ENCODE measurements at regions not wholly inside any gene's neighbourhood (a gene's known extent, or its start where the extent isn't known, plus 50 kb on each side); places are given as distances from the start of the nearest gene placed in this dataset.
"Not testable (repeated sequence)": the region's sequence is repeated elsewhere in the genome, so short reads cannot be mapped to it uniquely, and the experiment has no call there.

GRCh38 chr9:71506821-71507220 is 261.5 kb downstream of the CEMIP2 start:
- DNase-seq (ENCODE audit: low spot score), result peak; percentile 61

GRCh38 chr9:71504636-71505035 is 263.7 kb downstream of the CEMIP2 start:
- DNase-seq (ENCODE audit: low spot score), result no peak

GRCh38 chr9:71498691-71499090 is 269.6 kb downstream of the CEMIP2 start:
- no peak for DNase-seq (ENCODE audit: low spot score)

GRCh38 chr9:71490810-71491209 is 277.5 kb downstream of the CEMIP2 start:
- peak; percentile 5 for DNase-seq (ENCODE audit: low spot score)

GRCh38 chr9:71487061-71487460 is 281.3 kb downstream of the CEMIP2 start:
- DNase-seq (ENCODE audit: low spot score), result peak; percentile 47

- DNase-seq (ENCODE audit: low spot score), result no peak
Measured at GRCh38 chr9:71485326-71485725, 283.0 kb downstream of the CEMIP2 start.

- no peak for DNase-seq (ENCODE audit: low spot score)
Measured at GRCh38 chr9:71483436-71483835, 284.9 kb downstream of the CEMIP2 start.

GRCh38 chr9:71479621-71480020 is 288.7 kb downstream of the CEMIP2 start:
- no peak for DNase-seq (ENCODE audit: low spot score)

GRCh38 chr9:71472400-71472799 is 295.9 kb downstream of the CEMIP2 start:
- no peak for DNase-seq (ENCODE audit: low spot score)

- DNase-seq (ENCODE audit: low spot score), result no peak
Measured at GRCh38 chr9:71465392-71465791, 302.9 kb downstream of the CEMIP2 start.

GRCh38 chr9:71459082-71459481 is 309.2 kb downstream of the CEMIP2 start:
- DNase-seq (ENCODE audit: low spot score), result no peak

GRCh38 chr9:71446473-71447411 is 321.6 kb downstream of the CEMIP2 start:
- peak; percentile 66 for DNase-seq (ENCODE audit: low spot score)

GRCh38 chr9:71446106-71446472 is 322.2 kb downstream of the CEMIP2 start:
- no peak for DNase-seq (ENCODE audit: low spot score)

GRCh38 chr9:71442937-71443336 is 321.5 kb upstream of the TRPM3 start:
- DNase-seq (ENCODE audit: low spot score), result no peak

- no peak for DNase-seq (ENCODE audit: low spot score)
Measured at GRCh38 chr9:71441266-71441665, 319.8 kb upstream of the TRPM3 start.

GRCh38 chr9:71431931-71432330 is 310.5 kb upstream of the TRPM3 start:
- DNase-seq (ENCODE audit: low spot score), result no peak

GRCh38 chr9:71407341-71407740 is 285.9 kb upstream of the TRPM3 start:
- not testable (repeated sequence) for DNase-seq (ENCODE audit: low spot score)

GRCh38 chr9:71403106-71403505 is 281.7 kb upstream of the TRPM3 start:
- no peak for DNase-seq (ENCODE audit: low spot score)

GRCh38 chr9:71393005-71393404 is 271.6 kb upstream of the TRPM3 start:
- DNase-seq (ENCODE audit: low spot score), result no peak

- no peak for DNase-seq (ENCODE audit: low spot score)
Measured at GRCh38 chr9:71384343-71384742, 262.9 kb upstream of the TRPM3 start.

- DNase-seq (ENCODE audit: low spot score), result no peak
Measured at GRCh38 chr9:71383308-71383940, 262.0 kb upstream of the TRPM3 start.

- no peak for DNase-seq (ENCODE audit: low spot score)
Measured at GRCh38 chr9:71368157-71368556, 246.7 kb upstream of the TRPM3 start.

GRCh38 chr9:71364186-71364955 is 242.9 kb upstream of the TRPM3 start:
- DNase-seq (ENCODE audit: low spot score), result peak; percentile 61

All from AG08395 (cell line).